Suprapubic skin (tissue), 4 donors: ENCODE measurements at regions not wholly inside any gene's neighbourhood (a gene's known extent, or its start where the extent isn't known, plus 50 kb on each side); places are given as distances from the start of the nearest gene placed in this dataset.

Source experiments
- CTCF ChIP-seq, 2 donors: fragments of 200-600 bp in 1 of 2; fragments of 450-650 bp in 1 of 2; sonication (generic) in 1 of 2; IDR thresholded peaks; one replicate each; pipeline ENCODE4 v1.5.1; 2016 to 2019; ENCODE audit warnings: antibody characterized with exemption in 2 of 2, mild to moderate bottlenecking in 1 of 2, moderate library complexity in 1 of 2
- EP300 ChIP-seq: sonication (generic); formaldehyde crosslinking; IDR thresholded peaks from one replicate; pipeline ENCODE4 v1.6.1; 2017; ENCODE audit warnings: antibody characterized with exemption
- POLR2A ChIP-seq, 2 donors: fragments of 450-650 bp; IDR thresholded peaks; one replicate each; pipeline ENCODE4 v1.6.1; 2017; ENCODE audit warnings: antibody characterized with exemption in 2 of 2, mild to moderate bottlenecking in 2 of 2, moderate library complexity in 2 of 2
- POLR2AphosphoS5 ChIP-seq, 3 donors: sonication (generic); formaldehyde crosslinking; IDR thresholded peaks; one replicate each; pipeline ENCODE4 v1.6.1; 2017; ENCODE audit warnings: antibody characterized with exemption in 3 of 3

DNA sequence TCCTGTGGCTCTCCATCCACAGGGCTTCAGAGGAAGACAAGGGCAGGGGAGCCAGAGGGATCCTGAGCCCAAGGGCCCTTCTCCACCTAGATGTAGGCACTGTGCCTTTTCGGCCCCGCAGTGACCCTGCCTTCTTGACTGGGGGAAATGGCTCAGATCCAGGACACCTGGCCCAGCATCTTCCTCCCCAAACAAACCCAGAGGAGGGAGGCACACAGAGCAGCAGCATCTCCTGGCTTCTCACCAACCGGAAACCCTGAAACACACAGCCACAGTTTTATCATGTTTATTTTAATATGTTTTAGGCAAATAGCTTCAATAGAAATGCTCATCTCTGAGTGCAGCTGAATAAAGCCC is 84.5 kb upstream of the LRFN2 start:
- TF ChIP-seq POLR2A (IDR thresholded peaks at IDR 0.05) (no peak), POLR2AphosphoS5 (IDR thresholded peaks at IDR 0.05) (no peak), CTCF (IDR thresholded peaks at IDR 0.05) (no peak), EP300 (no peak)
